ENCODE measurements at regions not wholly inside any gene's neighbourhood (a gene's known extent, or its start where the extent isn't known, plus 50 kb on each side); places are given as distances from the start of the nearest gene placed in this dataset.

- TF ChIP-seq, protein P1, sequence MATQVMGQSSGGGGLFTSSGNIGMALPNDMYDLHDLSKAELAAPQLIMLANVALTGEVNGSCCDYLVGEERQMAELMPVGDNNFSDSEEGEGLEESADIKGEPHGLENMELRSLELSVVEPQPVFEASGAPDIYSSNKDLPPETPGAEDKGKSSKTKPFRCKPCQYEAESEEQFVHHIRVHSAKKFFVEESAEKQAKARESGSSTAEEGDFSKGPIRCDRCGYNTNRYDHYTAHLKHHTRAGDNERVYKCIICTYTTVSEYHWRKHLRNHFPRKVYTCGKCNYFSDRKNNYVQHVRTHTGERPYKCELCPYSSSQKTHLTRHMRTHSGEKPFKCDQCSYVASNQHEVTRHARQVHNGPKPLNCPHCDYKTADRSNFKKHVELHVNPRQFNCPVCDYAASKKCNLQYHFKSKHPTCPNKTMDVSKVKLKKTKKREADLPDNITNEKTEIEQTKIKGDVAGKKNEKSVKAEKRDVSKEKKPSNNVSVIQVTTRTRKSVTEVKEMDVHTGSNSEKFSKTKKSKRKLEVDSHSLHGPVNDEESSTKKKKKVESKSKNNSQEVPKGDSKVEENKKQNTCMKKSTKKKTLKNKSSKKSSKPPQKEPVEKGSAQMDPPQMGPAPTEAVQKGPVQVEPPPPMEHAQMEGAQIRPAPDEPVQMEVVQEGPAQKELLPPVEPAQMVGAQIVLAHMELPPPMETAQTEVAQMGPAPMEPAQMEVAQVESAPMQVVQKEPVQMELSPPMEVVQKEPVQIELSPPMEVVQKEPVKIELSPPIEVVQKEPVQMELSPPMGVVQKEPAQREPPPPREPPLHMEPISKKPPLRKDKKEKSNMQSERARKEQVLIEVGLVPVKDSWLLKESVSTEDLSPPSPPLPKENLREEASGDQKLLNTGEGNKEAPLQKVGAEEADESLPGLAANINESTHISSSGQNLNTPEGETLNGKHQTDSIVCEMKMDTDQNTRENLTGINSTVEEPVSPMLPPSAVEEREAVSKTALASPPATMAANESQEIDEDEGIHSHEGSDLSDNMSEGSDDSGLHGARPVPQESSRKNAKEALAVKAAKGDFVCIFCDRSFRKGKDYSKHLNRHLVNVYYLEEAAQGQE (IDR thresholded peaks at IDR 0.05; ENCODE audit: low read depth), result no peak
- TF ChIP-seq EP300 (IDR thresholded peaks at IDR 0.05; ENCODE audit: borderline replicate concordance) (no peak), CEBPB (IDR thresholded peaks at IDR 0.05) (no peak), FOXM1 (IDR thresholded peaks at IDR 0.05; ENCODE audit: borderline replicate concordance, low read depth) (no peak), TAF1 (IDR thresholded peaks at IDR 0.05; ENCODE audit: low read depth) (no peak)
- TF ChIP-seq, protein P2, sequence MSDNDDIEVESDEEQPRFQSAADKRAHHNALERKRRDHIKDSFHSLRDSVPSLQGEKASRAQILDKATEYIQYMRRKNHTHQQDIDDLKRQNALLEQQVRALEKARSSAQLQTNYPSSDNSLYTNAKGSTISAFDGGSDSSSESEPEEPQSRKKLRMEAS (IDR thresholded peaks at IDR 0.05), result no peak
Measured at GRCh38 chr5:106167766-106168165, 1503.0 kb downstream of the EFNA5 start.
